Activated naive CD4-positive, alpha-beta T cell treated with anti-CD3 and anti-CD28 coated beads, Interleukin-2, amount 50 U/mL, for 16 hours (primary cell): ENCODE measurements at regions not wholly inside any gene's neighbourhood (a gene's known extent, or its start where the extent isn't known, plus 50 kb on each side); places are given as distances from the start of the nearest gene placed in this dataset.

Source experiments
- DNase-seq: peaks from one replicate; pipeline ENCODE4 v3.0.0-alpha.2; 2020

DNA sequence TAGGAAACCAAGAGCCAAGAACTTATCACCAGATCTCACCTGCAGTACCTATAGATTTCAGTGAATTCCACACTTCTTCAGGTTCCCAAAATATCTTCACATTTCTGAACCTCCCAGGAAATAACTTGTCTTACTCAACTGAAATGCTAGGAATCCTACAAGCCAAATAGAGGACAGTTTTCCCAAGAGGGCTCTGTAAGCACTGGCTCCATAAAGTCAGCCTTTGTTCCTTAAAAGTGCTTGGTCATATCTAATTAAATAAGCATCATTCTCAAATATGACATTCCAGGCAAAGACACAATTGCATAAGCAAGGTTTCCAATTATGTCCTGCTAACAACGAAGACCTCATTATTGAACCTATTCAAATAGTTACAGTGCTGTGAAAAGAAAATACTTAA, 154.6 kb upstream of the MGAT5 start:
- DNase-seq = no peak

DNA sequence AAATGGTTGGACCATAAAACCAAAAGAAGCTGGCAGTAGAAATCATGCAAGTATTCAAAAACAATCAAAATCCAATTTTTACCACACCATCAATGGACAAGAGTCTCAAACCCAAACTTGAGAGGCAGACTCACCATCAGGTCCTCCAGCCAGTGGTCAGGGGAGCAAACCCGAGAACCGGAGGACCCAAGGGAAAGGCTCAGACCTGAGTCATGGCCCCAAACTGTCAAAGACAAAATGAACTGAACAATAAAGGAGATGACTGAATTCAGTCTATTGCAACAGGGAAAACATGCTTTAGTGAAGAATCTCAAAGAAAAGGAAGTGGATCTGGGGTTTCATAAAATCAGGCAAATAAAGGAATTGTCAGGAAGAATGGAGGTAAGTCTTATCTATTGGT, 150.7 kb upstream of the MGAT5 start:
- no peak for DNase-seq

DNA sequence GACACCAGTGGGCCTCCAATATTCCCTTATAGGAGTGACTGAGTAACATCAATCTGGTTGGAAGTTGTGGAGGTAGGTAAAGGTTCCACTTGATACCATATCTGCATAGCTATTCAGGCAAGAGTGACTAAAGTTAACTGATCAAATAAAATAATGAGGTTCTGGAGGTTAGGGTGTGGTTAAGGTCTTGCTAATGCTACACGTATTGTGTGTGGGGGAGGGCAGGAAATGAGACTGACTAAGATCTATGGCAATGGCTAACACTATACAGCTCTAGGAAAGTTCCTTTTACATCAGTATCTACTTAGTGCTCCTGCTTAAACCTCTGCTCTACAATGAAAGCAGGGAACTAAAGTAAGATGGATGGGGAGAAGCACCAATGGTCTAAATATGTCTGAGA, 149.1 kb upstream of the MGAT5 start:
- DNase-seq = peak; percentile 21

DNA sequence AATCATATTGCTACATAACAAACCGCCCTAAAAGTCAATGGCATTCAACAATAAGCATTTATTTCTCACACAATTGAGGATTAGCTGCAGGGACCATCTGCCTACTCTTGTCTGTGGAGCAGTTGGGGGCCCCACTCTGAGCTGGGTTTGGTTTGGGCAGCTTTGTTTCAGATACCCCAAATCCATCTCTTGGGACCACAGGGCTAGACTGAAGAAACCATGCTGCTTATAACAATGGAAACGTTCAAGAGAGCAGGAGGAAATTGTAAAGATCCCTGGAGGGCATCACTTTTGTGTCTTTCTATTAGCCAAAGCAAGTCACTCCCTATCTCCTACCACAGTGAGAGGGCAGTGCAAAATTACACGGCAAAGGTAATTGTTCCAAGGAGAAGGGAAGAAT, 146.5 kb upstream of the MGAT5 start:
- no peak for DNase-seq

DNA sequence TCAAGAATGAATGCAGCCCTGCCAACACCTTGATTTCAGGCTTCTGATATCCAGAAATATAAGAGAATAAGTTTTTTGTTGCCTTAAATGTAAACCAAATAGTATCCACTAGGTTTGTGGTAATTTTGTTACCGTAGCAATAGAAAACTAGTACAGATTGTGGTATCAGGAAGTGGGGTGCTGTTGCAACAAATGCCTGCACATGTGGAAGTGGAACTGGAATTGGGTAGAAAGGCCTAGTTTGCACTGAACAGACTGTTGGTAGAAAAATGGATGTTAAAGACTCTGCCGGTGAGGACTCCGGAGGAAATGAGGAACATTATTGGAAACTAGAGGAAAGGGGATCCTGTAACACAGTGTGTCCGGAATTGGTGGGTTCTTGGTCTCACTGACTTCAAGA, 145.8 kb upstream of the MGAT5 start:
- DNase-seq = no peak

DNA sequence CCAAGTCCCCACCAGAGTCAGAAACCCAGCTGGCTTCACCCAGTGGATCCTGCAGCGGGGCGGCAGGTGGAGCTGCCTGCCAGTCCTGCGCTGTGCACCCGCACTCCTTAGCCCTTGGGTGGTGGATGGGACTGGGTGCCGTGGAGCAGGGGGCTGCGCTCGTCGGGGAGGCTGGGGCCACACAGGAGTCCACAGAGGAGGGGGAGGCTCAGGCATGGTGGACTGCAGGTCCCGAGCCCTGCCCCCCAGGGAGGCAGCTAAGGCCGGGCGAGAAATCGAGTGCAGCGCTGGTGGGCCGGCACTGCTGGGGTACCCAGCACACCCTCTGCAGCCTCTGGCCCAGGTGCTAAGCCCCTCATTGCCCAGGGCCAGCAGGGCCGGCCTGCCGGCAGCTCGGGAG, 144.6 kb upstream of the MGAT5 start:
- no peak for DNase-seq

DNA sequence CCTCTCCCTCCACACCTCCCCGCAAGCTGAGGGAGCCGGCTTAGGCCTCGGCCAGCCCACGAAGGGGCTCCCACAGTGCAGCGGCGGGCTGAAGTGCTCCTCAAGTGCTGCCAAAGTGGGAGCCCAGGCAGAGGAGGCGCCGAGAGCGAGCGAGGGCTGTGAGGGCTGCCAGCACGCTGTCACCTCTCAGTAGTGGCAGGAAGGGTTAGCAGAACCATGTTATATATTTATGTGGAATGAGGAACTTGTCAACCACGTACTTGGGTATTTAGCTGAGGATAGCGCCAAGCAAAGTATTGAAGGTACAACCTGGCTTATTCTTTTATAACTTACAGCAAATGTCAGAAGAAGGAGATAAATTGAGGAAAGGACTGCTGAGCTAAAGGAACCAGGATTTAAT, 144.1 kb upstream of the MGAT5 start:
- no peak for DNase-seq

DNA sequence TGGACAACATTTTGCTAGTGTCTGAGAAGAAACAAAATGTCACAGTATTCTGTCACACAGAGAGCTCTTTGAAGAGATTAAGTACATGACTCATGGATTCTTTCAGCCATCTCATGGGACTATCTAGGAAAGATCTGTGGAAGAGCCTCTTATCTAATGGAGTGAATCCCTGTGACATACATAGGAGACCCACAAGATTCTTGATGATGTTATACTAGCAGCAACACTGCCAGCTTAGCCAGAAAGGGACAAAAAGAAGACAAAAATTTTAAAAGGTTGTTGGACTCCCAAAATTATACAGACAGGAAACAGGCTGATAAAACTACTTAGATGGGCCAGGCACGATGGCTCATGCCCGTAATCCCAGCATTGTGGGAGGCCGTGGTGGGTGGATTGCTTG, 143.3 kb upstream of the MGAT5 start:
- DNase-seq = no peak

DNA sequence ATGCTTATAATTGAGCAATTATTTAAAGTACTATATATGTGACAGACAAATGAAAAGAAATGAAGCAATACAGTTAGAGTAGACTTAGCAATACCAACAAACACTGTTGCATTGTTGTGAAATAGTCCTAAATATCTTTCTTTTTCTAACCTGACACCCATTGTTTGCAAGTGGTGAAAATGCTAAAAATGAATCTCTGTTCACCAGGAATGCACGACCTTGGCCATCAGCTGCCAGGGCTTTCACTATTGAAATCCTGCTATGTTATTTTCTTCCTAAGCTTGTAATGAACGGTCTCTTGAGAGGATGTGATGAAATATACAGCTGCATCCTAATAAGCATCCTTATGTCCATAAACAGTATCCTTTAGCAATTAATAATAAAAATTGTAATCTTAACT, 136.2 kb upstream of the MGAT5 start:
- DNase-seq = no peak

DNA sequence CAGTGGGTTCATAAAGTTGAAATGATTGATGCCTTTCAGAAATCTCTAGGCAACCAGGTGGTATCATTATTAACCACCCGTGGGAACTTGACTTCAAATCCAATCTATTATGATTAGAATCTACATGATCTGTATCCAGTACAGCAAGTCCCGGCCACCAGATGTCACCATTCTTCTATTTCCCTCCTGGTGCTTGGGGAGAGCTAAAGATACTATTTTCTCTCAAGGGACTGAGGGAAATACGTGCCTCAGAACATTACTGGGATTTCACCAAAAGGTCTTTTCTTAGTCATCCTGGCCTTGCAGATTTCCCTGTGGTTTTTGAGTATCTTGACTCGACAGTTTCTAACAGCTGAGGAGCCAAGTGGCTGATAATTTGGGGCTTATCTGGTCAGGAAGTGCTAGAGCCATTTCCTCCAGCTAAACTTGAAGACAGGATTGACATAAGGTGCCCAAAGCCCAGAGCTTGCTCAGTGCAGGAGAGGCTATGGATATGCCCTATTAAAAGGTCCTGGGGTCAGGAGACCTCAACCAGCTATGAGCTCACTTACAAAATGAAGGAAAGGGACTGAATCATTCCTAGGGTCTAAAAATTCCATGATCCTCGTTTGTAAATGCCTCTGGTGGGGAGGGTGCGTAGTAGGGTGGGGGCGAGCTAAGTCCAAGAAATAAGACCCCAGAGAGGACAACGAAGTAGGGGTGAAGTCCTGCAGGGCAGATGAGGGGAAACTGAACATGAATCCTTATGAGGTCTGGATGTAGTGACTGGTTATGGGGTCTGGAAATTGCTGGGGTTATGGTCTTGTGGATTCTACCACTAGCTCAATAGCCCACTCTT, 135.4 kb upstream of the MGAT5 start:
- DNase-seq = peak; percentile 86

DNA sequence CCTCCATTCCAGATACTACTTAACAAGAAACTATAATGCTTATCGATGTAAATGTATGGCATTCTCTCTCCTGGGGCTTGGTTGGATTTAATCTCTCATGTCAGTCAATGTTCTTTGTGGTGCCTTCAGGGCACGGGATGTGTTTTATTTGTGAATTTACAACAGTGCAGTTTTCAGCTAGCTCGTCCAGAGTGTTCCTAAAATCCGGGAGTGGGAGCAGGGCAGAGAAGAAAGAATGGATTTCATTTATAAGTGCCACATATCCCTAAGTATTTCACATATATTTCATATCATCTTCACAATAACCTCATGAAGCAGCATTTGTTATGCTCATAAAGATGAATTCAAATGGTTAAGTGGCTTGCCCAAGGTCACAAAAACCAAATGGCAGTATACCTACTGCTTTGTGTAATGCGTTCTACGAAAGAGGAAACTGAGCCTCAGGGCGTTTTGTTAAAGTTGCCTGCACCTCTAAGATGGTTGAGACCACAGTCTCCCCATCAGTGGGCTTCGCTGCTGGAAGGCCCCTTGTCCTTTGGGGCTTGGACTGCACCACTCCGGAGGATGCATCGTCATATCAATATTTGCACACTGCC, 134.7 kb upstream of the MGAT5 start:
- no peak for DNase-seq

DNA sequence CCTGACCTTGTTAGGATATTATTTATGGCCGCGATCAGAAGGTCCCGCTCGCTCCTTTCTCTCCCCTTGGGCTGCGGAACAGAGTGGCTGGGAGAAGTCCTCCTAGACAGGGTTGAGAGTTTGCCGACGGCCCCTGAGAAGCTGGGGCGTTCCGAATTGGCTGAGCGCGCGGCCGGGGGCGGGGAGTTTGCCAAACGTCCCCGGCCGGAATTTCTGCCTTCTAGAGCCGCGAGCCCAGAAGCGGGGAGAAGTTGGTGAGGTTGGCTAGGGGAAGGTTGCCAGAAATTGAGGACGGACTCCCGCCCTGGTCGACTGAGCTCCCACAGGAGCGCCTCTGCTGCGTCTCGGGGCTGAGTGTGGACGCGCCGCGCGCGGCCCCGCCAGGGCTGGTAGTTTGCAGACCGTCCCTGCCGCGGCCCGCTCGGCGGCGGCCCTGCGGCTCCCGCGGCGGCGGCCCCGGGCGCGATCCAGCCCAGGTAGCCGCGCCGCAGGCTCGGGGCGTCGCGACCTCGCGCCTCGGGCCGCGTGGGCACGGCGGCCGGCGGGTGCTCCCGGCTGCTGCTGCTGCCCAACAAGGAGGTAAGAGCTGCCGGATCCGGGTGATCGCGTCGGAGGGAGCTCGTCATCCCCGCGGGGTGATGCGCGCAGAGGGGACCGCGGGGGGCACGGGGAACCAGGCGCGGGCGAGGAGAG, 134.0 kb upstream of the MGAT5 start:
- DNase-seq = peak; percentile 82

DNA sequence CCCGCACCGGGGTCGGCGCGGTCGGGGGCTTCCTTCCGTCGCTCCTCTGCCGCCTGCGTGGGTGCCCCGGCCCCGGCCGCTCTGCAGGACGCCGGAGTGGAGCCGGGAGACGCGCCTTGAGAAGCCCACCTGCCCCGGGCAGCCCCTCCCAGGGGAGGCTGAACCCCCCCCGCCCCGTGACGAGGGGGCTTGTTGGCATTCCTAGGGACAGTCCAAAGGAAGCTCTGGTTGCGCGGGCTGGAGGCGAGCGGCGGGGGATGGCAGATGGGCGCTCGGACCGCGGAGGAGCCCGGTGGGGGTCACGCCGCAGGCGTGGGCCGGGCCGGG, 133.5 kb upstream of the MGAT5 start:
- no peak for DNase-seq

DNA sequence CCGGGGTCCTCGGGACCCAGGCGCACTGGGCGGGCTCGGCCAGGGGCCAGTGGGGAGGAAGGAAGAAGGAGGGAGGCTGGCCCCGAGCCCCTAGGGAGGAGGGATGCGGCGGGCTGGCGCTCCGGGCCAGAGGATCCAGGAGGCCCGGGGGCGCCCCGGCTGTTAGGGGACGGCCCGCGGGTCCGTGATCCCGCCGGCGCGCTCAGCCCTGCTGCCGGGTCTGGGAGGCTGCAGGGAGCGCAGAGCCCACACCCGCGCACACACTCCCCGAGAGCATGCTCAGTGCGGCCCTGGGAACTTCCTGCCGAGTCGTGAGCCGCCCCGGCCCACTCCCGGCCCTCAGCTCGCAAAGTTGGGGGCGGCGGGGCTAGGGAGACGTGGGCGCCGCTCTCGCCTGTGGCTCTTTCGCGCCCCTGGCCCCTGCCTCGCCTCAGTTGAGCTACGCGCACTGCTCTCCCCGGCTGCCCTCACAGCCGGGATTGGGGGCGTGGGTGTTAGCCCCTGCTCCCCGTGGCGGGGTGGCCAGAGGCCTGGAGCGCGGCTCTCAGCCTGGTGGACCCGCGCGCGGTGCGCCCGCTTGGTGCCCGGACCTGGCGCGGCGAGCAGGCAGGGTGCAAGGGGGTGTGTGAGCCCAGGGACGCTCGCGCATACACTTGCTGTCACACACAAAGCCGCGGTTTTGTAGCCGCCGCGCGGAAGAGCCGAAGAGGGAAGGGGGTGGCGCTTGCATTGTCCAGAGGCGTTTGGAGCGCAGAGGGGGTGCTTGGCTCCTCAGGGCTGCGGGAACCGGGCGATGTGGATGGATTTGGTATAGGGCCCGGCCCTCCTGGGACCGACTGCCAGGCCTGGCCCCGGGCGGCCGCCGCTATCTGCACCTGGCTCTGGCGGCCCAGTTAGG, 132.9 kb upstream of the MGAT5 start:
- peak; percentile 73 for DNase-seq

DNA sequence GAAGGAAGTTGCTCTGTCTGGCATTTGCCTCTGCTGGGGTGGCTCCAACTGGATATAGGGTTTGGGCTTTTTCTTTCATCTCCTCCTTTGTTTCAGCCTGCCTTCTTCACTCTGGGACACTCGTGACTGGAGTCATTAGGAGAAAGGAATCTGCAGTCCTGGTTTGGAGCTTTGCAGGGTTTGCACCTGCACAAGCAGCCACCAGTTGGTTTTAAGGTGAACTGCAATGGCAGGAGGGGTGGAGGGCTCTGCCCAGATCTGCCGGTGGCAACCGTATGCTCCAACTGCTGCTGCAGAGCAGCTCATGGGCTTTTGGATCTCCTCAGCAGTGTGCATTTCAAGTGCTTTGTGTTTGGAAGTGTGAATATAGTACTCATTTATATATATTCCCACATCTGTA, 131.3 kb upstream of the MGAT5 start:
- DNase-seq = no peak

DNA sequence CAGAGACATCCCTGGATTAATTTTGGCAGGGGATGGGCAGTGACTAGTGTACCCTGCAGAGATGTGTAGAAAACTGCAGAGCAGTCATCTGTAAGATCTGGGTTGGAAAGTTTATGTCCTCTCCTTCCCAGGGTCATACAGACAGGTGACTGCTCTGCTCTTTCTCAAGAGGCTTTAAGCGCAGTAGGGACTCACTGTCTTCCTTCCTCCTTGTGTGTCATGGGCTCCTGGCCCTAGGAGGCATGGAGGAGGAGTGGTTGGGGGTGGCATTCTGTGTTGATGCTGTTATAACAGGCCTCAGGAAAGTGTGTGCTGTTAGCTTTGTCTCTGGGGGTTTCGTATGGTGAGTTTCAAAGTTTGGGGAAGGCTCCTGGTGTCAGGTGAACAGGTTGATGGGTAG, 130.5 kb upstream of the MGAT5 start:
- no peak for DNase-seq

DNA sequence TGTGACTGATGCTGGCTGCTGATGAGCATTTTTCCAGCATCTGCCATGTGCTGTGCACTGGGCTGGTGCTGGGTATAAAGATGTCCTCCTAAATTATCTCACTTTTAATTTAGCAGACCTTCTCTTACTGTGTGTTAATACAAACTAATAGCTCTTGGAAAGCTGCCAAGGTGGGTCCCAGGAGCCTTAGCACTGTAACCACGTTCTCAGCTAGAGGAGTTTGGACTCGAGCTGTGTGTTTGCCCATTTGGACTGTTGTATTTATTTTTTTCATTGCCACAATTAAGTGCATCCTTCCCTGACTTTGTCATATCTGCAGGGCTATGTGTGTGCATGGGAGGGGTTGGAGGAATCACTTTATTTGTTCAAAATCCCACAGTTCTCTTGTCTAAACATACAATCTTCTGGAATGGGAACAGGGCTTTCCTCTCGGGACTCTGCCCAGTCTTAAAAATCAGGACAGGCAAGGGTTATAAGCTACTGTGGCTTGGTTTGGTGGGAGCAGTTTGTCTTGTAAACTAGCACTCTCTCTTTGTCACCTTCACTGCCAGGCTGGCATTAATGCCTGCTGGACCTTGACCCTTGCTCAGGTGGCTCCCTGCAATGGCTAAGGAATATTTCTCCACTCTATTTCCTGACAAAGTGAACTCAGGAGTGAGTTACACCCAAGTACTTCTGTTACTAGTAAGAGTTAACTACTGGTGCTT, 129.7 kb upstream of the MGAT5 start:
- no peak for DNase-seq

DNA sequence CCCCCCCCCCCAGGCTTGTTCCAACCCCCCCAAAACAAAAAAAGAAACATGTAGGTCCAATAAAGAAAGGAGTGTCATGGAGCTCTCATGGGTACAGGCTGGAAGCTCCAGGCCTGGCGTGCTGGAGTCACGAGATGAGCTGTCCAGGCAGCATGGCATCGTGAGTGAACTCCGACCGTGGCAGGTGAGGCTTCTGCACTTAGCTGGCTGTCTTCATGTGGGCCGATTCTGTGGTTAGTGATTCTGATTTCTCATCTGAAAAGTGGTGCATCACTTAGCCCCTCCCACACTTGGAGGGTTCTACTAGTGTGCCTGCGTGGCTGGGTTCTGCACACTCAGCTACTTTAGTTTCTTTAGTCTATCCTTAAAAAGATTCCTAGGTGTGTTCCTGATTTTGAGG, 126.4 kb upstream of the MGAT5 start:
- DNase-seq = peak; percentile 71

DNA sequence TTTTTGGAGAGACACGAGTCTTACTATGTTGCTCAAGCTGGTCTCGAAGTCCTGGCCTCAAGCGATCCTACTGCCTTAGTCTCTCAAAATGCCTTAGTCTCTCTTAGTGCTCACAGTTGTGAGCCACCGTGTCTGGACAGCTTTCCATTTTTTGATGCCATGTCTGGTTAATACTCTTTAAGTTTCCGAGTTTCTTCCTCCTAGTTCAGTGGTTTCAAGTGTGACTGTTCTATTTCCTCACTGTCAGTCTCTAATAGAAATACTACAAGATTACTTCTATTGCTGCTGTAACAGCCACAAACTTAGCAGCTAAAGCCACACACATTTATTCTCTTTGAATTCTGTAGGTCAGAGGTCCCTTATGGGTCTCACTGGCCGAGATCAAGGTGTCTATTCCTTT, 125.1 kb upstream of the MGAT5 start:
- DNase-seq = no peak

DNA sequence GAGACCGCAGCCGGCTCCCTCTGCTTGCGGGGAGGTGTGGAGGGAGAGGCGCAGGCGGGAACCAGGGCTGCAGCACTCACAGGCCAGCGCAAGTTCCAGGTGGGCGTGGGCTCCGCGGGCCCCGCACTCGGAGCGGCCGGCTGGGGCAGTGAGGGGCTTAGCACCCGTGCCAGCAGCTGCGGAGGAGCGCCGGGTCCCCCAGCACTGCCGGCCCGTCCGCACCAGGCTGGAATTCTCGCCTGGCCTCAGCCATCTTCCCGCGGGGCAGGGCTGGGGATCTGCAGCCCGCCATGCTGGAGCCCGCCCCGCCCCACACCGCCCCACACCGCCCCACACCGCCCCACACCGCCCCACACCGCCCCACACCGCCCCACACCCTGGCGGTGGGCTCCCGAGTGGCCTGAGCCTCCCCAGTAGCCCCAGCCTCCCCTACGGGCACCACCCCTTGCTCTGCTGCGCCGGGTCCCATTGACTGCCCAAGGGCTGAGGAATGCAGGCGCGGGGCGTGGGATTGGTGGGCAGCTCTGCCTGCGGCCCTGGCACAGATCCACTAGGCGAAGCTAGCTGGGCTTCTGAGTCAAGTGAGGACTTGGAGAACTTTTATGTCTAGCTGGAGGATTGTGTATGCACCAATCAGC, 123.9 kb upstream of the MGAT5 start:
- no peak for DNase-seq

DNA sequence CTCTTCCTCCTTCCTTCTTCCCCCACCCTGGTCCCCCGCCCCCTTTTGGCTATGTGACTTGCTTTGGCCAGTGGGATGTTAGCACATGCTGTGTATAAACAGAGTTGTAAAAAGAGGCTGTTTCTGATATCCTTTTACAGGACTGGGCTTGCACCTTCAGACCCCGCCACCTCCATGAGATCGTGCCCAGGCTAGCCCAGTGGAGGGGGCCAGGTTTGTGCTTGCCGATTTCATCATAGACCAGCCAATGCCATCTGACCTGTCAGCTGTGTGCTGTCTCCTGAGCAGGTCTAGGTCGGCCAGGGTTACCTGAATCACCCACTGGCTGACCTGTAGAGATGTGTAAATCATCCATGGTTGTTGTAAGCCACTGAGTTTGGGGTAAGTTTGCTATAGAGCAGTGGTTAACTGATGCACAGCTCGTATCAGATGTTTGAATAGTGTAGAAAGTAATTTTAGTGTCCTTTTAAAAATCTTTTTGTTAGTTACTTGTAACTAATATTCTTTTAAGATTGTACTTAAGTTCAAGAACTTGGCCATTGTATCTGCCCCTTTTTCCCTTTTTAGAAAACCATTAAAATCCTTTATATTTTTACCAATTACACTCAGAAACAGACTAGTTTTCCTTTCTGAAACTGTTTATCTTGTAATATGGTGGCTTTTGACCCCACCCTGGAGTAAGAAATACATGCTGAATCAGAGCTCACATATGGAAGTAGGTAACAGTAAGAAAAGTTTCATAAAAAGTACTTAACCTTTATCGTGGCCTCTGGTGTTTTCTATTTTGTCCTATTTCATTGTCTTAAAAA, 122.0 kb upstream of the MGAT5 start:
- no peak for DNase-seq
